Endothelial cell (in vitro differentiated cells): ENCODE measurements at regions not wholly inside any gene's neighbourhood (a gene's known extent, or its start where the extent isn't known, plus 50 kb on each side); places are given as distances from the start of the nearest gene placed in this dataset.

Source experiments
- DNase-seq: peaks from one replicate; pipeline ENCODE4 v3.0.0; 2021; ENCODE audit warnings: low spot score
- H3K27ac Mint-ChIP-seq: one replicate; pipeline ENCODE4 v1.8.0; 2021; ENCODE audit warnings: mixed read lengths, inconsistent platforms; ENCODE audit not compliant: unreplicated experiment
- H3K27me3 Mint-ChIP-seq: one replicate; pipeline ENCODE4 v1.8.0; 2021; ENCODE audit warnings: mild to moderate bottlenecking, moderate library complexity, mixed read lengths, inconsistent platforms; ENCODE audit not compliant: unreplicated experiment
- H3K36me3 Mint-ChIP-seq: one replicate; pipeline ENCODE4 v1.8.0; 2021; ENCODE audit warnings: mild to moderate bottlenecking, low read depth, mixed read lengths, inconsistent platforms; ENCODE audit not compliant: unreplicated experiment
- H3K4me1 Mint-ChIP-seq: one replicate; pipeline ENCODE4 v1.8.0; 2021; ENCODE audit warnings: mild to moderate bottlenecking, mixed read lengths, inconsistent platforms; ENCODE audit not compliant: unreplicated experiment
- H3K4me3 Mint-ChIP-seq: one replicate; pipeline ENCODE4 v1.8.0; 2021; ENCODE audit warnings: mild to moderate bottlenecking, mixed read lengths, inconsistent platforms; ENCODE audit not compliant: unreplicated experiment
- H3K9me3 Mint-ChIP-seq: one replicate; pipeline ENCODE4 v1.8.0; 2021; ENCODE audit warnings: mixed read lengths, inconsistent platforms; ENCODE audit not compliant: unreplicated experiment
- CTCF ChIP-seq: fragments of 200-600 bp; sonication (generic); IDR thresholded peaks from one replicate; pipeline ENCODE4 v1.5.0; 2021; ENCODE audit warnings: antibody characterized with exemption; ENCODE audit not compliant: unreplicated experiment

GRCh38 chr2:83142934-83143333 is 1316.1 kb downstream of the SUCLG1 start:
- no peaks in the 10 kb centered on the region for H3K27me3 Mint-ChIP-seq
- no peak for TF ChIP-seq CTCF
- no peaks in the 10 kb centered on the region for H3K4me1 Mint-ChIP-seq
- H3K4me3 Mint-ChIP-seq = no peak overlapping the region
- no peaks in the 10 kb centered on the region for H3K36me3 Mint-ChIP-seq
- no peak for DNase-seq
- H3K9me3 Mint-ChIP-seq = no peaks in the 10 kb centered on the region
- H3K27ac Mint-ChIP-seq = no peak overlapping the region

- no peak for TF ChIP-seq CTCF
- no peaks in the 10 kb centered on the region for H3K36me3 Mint-ChIP-seq
Observed at GRCh38 chr2:83115606-83116005, 1343.5 kb downstream of the SUCLG1 start.

GRCh38 chr2:83115155-83115554 is 1343.9 kb downstream of the SUCLG1 start:
- Mint-ChIP-seq H3K36me3 (no peaks in the 10 kb centered on the region), H3K27me3 (no peaks in the 10 kb centered on the region), H3K4me1 (no peaks in the 10 kb centered on the region), H3K27ac (no peak overlapping the region), H3K4me3 (no peak overlapping the region), H3K9me3 (no peaks in the 10 kb centered on the region)
- no peak for DNase-seq
- TF ChIP-seq CTCF = no peak

More at GRCh38 chr2:83115606-83116005, 1343.5 kb downstream of the SUCLG1 start:
- Mint-ChIP-seq H3K27me3 (no peaks in the 10 kb centered on the region), H3K4me1 (no peaks in the 10 kb centered on the region), H3K27ac (no peak overlapping the region), H3K4me3 (no peak overlapping the region), H3K9me3 (no peaks in the 10 kb centered on the region)
- DNase-seq = no peak

GRCh38 chr2:83113953-83114352 is 1345.1 kb downstream of the SUCLG1 start:
- Mint-ChIP-seq H3K27ac (no peak overlapping the region), H3K4me1 (no peaks in the 10 kb centered on the region), H3K9me3 (no peaks in the 10 kb centered on the region), H3K36me3 (no peaks in the 10 kb centered on the region), H3K27me3 (no peaks in the 10 kb centered on the region), H3K4me3 (no peak overlapping the region)
- DNase-seq = no peak
- TF ChIP-seq CTCF = no peak

GRCh38 chr2:83112858-83113257 is 1346.2 kb downstream of the SUCLG1 start:
- no peak overlapping the region for H3K27ac Mint-ChIP-seq
- DNase-seq = no peak
- H3K36me3 Mint-ChIP-seq = no peaks in the 10 kb centered on the region
- H3K4me3 Mint-ChIP-seq = no peak overlapping the region
- H3K27me3 Mint-ChIP-seq = no peaks in the 10 kb centered on the region
- H3K9me3 Mint-ChIP-seq = peaks cover 1% of the 10 kb centered on the region
- no peak for TF ChIP-seq CTCF
- no peaks in the 10 kb centered on the region for H3K4me1 Mint-ChIP-seq
